ENCODE measurements at regions not wholly inside any gene's neighbourhood (a gene's known extent, or its start where the extent isn't known, plus 50 kb on each side); places are given as distances from the start of the nearest gene placed in this dataset.

GRCh38 chr9:80622508-80622907, 1050.7 kb downstream of the TLE4 start:
- TF ChIP-seq CTCF (conservative IDR thresholded peaks at IDR 0.05; ENCODE audit: low read length) (no peak), EZH2phosphoT487 (IDR thresholded peaks at IDR 0.05; ENCODE audit: borderline replicate concordance) (no peak)

Measured in Loucy (cell line).